ENCODE measurements at regions not wholly inside any gene's neighbourhood (a gene's known extent, or its start where the extent isn't known, plus 50 kb on each side); places are given as distances from the start of the nearest gene placed in this dataset.

GRCh38 chr11:111444040-111444439, 65.0 kb upstream of the POU2AF1 start:
- intact Hi-C loops (cut with micrococcal nuclease): loop anchor here (10.0 kb wide), 2 partner anchors 1009 to 1239 kb away; no protein-coding TSS in a partner anchor

GRCh38 chr11:111443640-111444039, 64.6 kb upstream of the POU2AF1 start:
- intact Hi-C loops (cut with micrococcal nuclease): loop anchor here (10.0 kb wide), 2 partner anchors 1009 to 1239 kb away; no protein-coding TSS in a partner anchor

- intact Hi-C loops (cut with micrococcal nuclease): loop anchor here (10.0 kb wide), 2 partner anchors 1008 to 1238 kb away; no protein-coding TSS in a partner anchor
Measured at GRCh38 chr11:111443032-111443431, 64.0 kb upstream of the POU2AF1 start.

- intact Hi-C loops (cut with micrococcal nuclease): loop anchor here (10.0 kb wide), 2 partner anchors 1007 to 1237 kb away; no protein-coding TSS in a partner anchor
Measured at GRCh38 chr11:111441443-111441842, 62.4 kb upstream of the POU2AF1 start.

GRCh38 chr11:111440416-111441205, 61.5 kb upstream of the POU2AF1 start:
- intact Hi-C loops (cut with micrococcal nuclease): loop anchor here (10.0 kb wide), 2 partner anchors 1006 to 1236 kb away; no protein-coding TSS in a partner anchor

GRCh38 chr11:111439901-111440300, 60.8 kb upstream of the POU2AF1 start:
- intact Hi-C loops (cut with micrococcal nuclease): loop anchor here (10.0 kb wide), 2 partner anchors 1005 to 1235 kb away; no protein-coding TSS in a partner anchor

GRCh38 chr11:111438846-111439520, 59.9 kb upstream of the POU2AF1 start:
- intact Hi-C loops (cut with micrococcal nuclease): no loop called here

GRCh38 chr11:111438168-111438567, 59.1 kb upstream of the POU2AF1 start:
- intact Hi-C loops (cut with micrococcal nuclease): no loop called here

GRCh38 chr11:111435046-111435698, 56.1 kb upstream of the POU2AF1 start:
- intact Hi-C loops (cut with micrococcal nuclease): no loop called here

- intact Hi-C loops (cut with micrococcal nuclease): loop anchor here (1.0 kb wide), 3 partner anchors 17 to 146 kb away; no protein-coding TSS in a partner anchor
Measured at GRCh38 chr11:111429066-111429506, 50.0 kb upstream of the POU2AF1 start.

Data from T-helper 1 cell treated with Interleukin-12 subunit alpha and Interleukin-12 subunit beta and Interleukin-4 antibody, amounts not matched to agents 30 ng/mL and 1 ng/mL, for 36 hours (primary cell).